HG03064 (cell line): ENCODE measurements at regions not wholly inside any gene's neighbourhood (a gene's known extent, or its start where the extent isn't known, plus 50 kb on each side); places are given as distances from the start of the nearest gene placed in this dataset.

ENCODE experiments used
- ATAC-seq: cut with Tn5 transposase; IDR thresholded peaks from one replicate; pipeline ENCODE4 v1.9.1; 2021; ENCODE audit warnings: low read depth; ENCODE audit not compliant: unreplicated experiment

- ATAC-seq: no peak
Observed at GRCh38 chr10:78894089-78894840, 174.5 kb upstream of the ZMIZ1 start.

- ATAC-seq: no peak
Observed at GRCh38 chr10:78894841-78895195, 173.9 kb upstream of the ZMIZ1 start.

- no peak for ATAC-seq
Observed at GRCh38 chr10:78895469-78895868, 173.3 kb upstream of the ZMIZ1 start.

GRCh38 chr10:78896159-78896928, 172.4 kb upstream of the ZMIZ1 start:
- ATAC-seq: no peak

- no peak for ATAC-seq
Observed at GRCh38 chr10:78898341-78899097, 170.2 kb upstream of the ZMIZ1 start.

GRCh38 chr10:78899098-78899754, 169.5 kb upstream of the ZMIZ1 start:
- ATAC-seq: no peak

- ATAC-seq: no peak
Observed at GRCh38 chr10:78899996-78900714, 168.6 kb upstream of the ZMIZ1 start.

GRCh38 chr10:78900715-78901430, 167.9 kb upstream of the ZMIZ1 start:
- ATAC-seq: no peak

- no peak for ATAC-seq
Observed at GRCh38 chr10:78901694-78902093, 167.1 kb upstream of the ZMIZ1 start.

GRCh38 chr10:78902815-78903214, 166.0 kb upstream of the ZMIZ1 start:
- ATAC-seq: no peak

GRCh38 chr10:78903341-78903940, 165.3 kb upstream of the ZMIZ1 start:
- no peak for ATAC-seq

GRCh38 chr10:78904196-78904595, 164.6 kb upstream of the ZMIZ1 start:
- no peak for ATAC-seq

- ATAC-seq: no peak
Observed at GRCh38 chr10:78905015-78905956, 163.5 kb upstream of the ZMIZ1 start.

- no peak for ATAC-seq
Observed at GRCh38 chr10:78905957-78906308, 162.8 kb upstream of the ZMIZ1 start.

GRCh38 chr10:78906734-78907390, 161.9 kb upstream of the ZMIZ1 start:
- no peak for ATAC-seq

GRCh38 chr10:78907551-78908211, 161.1 kb upstream of the ZMIZ1 start:
- ATAC-seq: no peak

- no peak for ATAC-seq
Observed at GRCh38 chr10:78909221-78909620, 159.5 kb upstream of the ZMIZ1 start.
